Activated effector memory CD4-positive, alpha-beta T cell treated with anti-CD3 and anti-CD28 coated beads, Interleukin-2, amount 50 U/mL, for 16 hours (primary cell): ENCODE measurements at regions not wholly inside any gene's neighbourhood (a gene's known extent, or its start where the extent isn't known, plus 50 kb on each side); places are given as distances from the start of the nearest gene placed in this dataset.

ENCODE experiments used
- DNase-seq: peaks from one replicate; pipeline ENCODE4 v3.0.0-alpha.2; 2020

GRCh38 chr22:44386386-44387035, 73.8 kb upstream of the SHISAL1 start:
- no peak for DNase-seq

- no peak for DNase-seq
These were observed 73.0 kb upstream of the SHISAL1 start for GRCh38 chr22:44385781-44386180.

- no peak for DNase-seq
These were observed 72.5 kb upstream of the SHISAL1 start for GRCh38 chr22:44385296-44385610.

DNA sequence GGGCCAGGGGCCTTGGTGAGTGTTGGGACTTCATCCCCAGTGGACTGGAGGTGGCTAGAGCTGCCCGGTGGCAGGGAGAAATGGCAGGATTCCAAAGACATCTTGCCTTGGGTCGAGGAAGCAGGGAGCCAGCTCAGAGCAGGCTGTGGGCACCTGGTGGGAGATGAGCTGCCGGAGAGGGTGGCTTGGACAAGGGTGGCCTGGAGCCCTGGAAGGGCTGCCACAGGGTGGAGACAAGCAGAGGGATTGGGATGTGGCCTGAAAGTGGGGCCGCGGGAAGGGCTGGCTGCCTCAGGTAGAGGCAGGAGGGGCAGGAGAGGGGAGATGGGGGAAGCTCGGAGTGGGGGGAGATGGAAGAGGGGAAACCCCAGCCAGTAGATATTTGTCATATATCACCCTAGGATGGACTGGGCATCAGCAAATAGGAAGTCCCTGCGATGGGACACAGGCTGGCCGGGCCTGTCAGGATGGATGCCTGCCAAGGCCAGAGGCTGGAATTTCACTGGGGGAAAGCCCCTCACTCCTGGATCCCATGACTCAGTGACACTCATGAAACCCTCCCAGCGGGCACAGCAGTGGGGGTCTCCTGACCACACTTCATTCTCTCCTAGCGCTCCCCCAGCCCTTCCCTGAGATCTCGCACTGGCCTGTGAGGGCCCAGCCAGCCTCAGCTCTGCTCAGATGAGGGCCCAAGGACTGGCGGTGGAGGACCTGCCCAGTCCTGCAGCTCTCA, 72.0 kb upstream of the SHISAL1 start:
- no peak for DNase-seq

- no peak for DNase-seq
These were observed 71.2 kb upstream of the SHISAL1 start for GRCh38 chr22:44383652-44384562.

- no peak for DNase-seq
These were observed 70.4 kb upstream of the SHISAL1 start for GRCh38 chr22:44383064-44383575.

- no peak for DNase-seq
These were observed 69.6 kb upstream of the SHISAL1 start for GRCh38 chr22:44382116-44383038.

DNA sequence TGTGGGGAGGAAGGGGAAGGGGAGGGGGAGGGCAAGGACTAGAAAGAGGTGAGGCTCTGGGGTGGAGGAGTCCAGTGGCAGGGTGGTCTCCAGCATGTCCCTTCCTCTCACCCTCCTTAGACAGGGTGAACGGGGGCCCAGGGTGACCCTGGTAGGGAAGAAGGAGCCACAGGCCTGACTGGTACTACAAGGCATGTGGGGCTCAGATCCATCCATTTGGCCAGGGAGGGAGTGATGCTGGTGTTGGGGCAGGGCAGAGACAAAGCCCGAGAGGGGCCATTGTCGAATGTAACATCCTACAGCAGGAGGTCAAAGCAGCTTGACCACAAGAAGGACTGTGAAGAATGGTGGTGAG, 69.0 kb upstream of the SHISAL1 start:
- DNase-seq, result no peak

GRCh38 chr22:44380756-44381486, 68.2 kb upstream of the SHISAL1 start:
- no peak for DNase-seq

- no peak for DNase-seq
These were observed 67.3 kb upstream of the SHISAL1 start for GRCh38 chr22:44379817-44380755.

DNA sequence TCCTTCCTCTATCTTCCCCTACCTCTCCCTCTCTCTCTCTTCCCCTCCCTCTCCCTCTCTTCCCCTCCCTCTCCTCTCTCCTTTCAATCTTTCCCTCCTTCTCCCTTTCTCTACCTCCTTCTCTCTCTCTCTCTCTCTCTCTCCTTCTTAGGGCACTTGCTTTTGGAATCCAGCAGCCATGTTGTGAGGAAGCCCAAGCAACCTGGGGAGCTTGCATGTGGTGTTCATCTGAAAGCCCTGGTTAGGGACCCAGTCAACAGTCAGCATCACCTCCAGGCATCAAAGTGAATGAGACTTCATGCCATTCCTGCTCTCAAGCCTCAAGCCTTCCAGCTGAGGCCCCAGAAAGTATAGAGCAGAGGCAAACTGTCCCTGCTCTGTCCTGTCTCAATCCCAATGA, 65.6 kb upstream of the SHISAL1 start:
- DNase-seq, result no peak

DNA sequence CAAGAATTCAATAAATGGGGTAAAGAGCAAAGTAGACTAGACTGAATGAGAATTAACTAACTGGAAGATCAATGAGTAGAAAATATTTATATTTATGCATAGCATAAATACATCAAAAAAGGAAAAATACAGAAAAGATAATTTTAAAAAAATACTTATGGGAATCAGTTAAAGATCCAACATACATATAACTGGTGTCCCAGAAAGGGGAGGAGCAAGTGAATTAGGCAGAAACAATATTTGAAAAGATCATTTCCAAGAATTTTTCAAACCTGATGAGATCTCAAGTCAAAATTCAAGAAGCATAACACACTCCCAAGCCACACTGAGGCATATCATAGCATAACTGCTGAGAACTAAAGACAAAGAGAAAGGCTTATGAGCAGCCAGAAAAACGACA, 62.7 kb upstream of the SHISAL1 start:
- DNase-seq, result no peak

- no peak for DNase-seq
These were observed 60.5 kb upstream of the SHISAL1 start for GRCh38 chr22:44373234-44373633.

DNA sequence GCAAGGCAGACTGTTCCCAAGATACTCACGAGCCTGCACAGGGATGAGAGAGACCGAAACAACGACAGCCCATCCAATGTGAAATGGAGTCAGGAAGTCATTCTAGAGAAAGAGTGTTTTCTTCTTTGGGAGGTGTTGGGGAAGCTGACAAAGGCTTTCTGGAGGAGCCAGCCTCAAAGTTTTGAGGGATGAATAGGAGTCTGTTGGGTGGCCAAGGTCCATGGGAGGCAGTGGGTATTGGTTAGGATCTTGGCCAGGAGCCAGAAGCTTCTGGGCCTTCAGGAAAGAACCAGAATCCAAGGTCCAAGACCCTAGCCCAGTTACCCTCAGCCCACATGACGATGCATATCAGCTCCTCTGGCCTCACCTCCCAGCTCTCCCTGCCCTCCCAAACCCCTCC, 59.9 kb upstream of the SHISAL1 start:
- no peak for DNase-seq

GRCh38 chr22:44371741-44372525, 59.2 kb upstream of the SHISAL1 start:
- no peak for DNase-seq

GRCh38 chr22:44369916-44370801, 57.4 kb upstream of the SHISAL1 start:
- no peak for DNase-seq

DNA sequence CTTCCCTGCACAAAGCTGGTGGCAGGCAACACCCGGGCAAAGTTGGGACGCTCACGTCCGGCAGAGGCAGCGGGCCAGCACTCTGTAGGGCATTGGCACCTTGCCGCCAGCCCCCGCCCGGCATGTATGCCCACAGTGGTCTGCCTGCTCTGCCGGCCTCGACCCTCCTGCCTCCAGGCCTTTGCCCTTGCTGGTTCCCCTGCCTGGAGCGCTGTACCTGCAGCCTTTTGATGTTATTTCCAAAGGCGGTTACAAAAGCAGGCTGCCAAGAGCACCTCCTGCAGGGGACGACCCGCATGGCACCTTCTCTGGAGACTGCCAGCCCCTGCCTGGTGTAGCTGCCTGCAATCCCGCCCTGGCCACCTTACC, 56.5 kb upstream of the SHISAL1 start:
- DNase-seq, result no peak

- no peak for DNase-seq
These were observed 56.0 kb upstream of the SHISAL1 start for GRCh38 chr22:44368611-44369292.
